Neutrophil (primary cell): ENCODE measurements at regions not wholly inside any gene's neighbourhood (a gene's known extent, or its start where the extent isn't known, plus 50 kb on each side); places are given as distances from the start of the nearest gene placed in this dataset.
"Not testable (repeated sequence)": the region's sequence is repeated elsewhere in the genome, so short reads cannot be mapped to it uniquely, and the experiment has no call there.

Experiments used
- H3K27ac ChIP-seq: fragments of 200-600 bp; sonication (generic); 2 replicates; pipeline ENCODE4 v1.5.1; 2016; ENCODE audit warnings: mild to moderate bottlenecking, moderate library complexity
- H3K27me3 ChIP-seq: fragments of 200-600 bp; sonication (generic); 2 replicates; pipeline ENCODE4 v1.6.0; 2016; ENCODE audit warnings: mild to moderate bottlenecking
- H3K36me3 ChIP-seq: fragments of 200-600 bp; sonication (generic); 2 replicates; pipeline ENCODE4 v1.5.1; 2017
- H3K4me1 ChIP-seq, 2 experiments: fragments of 200-600 bp in 1 of 2; sonication (generic) in 1 of 2; 1 replicate in 1 of 2; 2 replicates in 1 of 2; pipeline versions ENCODE4 v1.5.1 to v1.6.1; 2013 to 2016; ENCODE audit warnings: low read depth in 1 of 2, low read length in 1 of 2, mild to moderate bottlenecking in 1 of 2, moderate library complexity in 1 of 2; ENCODE audit not compliant: control insufficient read depth in 1 of 2, insufficient read depth in 1 of 2
- H3K4me3 ChIP-seq, 2 experiments: fragments of 200-600 bp in 1 of 2; sonication (generic) in 1 of 2; 1 replicate in 1 of 2; 2 replicates in 1 of 2; pipeline ENCODE4 v1.5.1; 2013 to 2016; ENCODE audit warnings: low read depth in 1 of 2, low read length in 1 of 2, mild to moderate bottlenecking in 1 of 2, moderate library complexity in 1 of 2
- H3K9me3 ChIP-seq: fragments of 200-600 bp; sonication (generic); 2 replicates; pipeline ENCODE4 v1.5.1; 2016
- CTCF ChIP-seq: fragments of 200-600 bp; sonication (generic); IDR thresholded peaks from 2 replicates; pipeline ENCODE4 v1.5.1; 2016; ENCODE audit warnings: antibody characterized with exemption

GRCh38 chr16:17002565-17002964 is 468.2 kb downstream of the XYLT1 start:
- H3K36me3 ChIP-seq = no peaks in the 10 kb centered on the region
- H3K27me3 ChIP-seq = no peaks in the 10 kb centered on the region
- no peak overlapping the region for H3K4me3 ChIP-seq
- TF ChIP-seq CTCF = no peak
- no peaks in the 10 kb centered on the region for H3K4me1 ChIP-seq
- no peak overlapping the region for H3K27ac ChIP-seq
- no peaks in the 10 kb centered on the region for H3K9me3 ChIP-seq

GRCh38 chr16:17005963-17006362 is 464.8 kb downstream of the XYLT1 start:
- not testable (repeated sequence) for H3K36me3 ChIP-seq, H3K27me3 ChIP-seq, H3K9me3 ChIP-seq, H3K4me3 ChIP-seq, H3K27ac ChIP-seq, H3K4me1 ChIP-seq

- H3K36me3 ChIP-seq = no peaks in the 10 kb centered on the region
- TF ChIP-seq CTCF = no peak
Observed at GRCh38 chr16:17011712-17012111, 459.0 kb downstream of the XYLT1 start.

GRCh38 chr16:17013038-17013437 is 457.7 kb downstream of the XYLT1 start:
- Histone ChIP-seq H3K9me3 (no peaks in the 10 kb centered on the region), H3K36me3 (no peaks in the 10 kb centered on the region), H3K27me3 (peaks cover 35% of the 10 kb centered on the region), H3K4me3 (no peak overlapping the region), H3K27ac (no peak overlapping the region), H3K4me1 (peaks cover 0 to 5% of the 10 kb centered on the region in 2 experiments)
- TF ChIP-seq CTCF = no peak

More at GRCh38 chr16:17011712-17012111, 459.0 kb downstream of the XYLT1 start:
- Histone ChIP-seq H3K4me3 (no peak overlapping the region), H3K27ac (no peak overlapping the region), H3K4me1 (peaks cover 0 to 5% of the 10 kb centered on the region in 2 experiments), H3K27me3 (peaks cover 35% of the 10 kb centered on the region), H3K9me3 (no peaks in the 10 kb centered on the region)

GRCh38 chr16:17014484-17015121 is 456.2 kb downstream of the XYLT1 start:
- TF ChIP-seq CTCF = no peak
- H3K36me3 ChIP-seq = no peaks in the 10 kb centered on the region
- peaks cover 0 to 5% of the 10 kb centered on the region in 2 experiments for H3K4me1 ChIP-seq
- no peak overlapping the region for H3K27ac ChIP-seq
- no peak overlapping the region for H3K4me3 ChIP-seq
- peaks cover 35% of the 10 kb centered on the region for H3K27me3 ChIP-seq
- no peaks in the 10 kb centered on the region for H3K9me3 ChIP-seq

GRCh38 chr16:17015702-17016101 is 455.1 kb downstream of the XYLT1 start:
- no peak for TF ChIP-seq CTCF
- no peaks in the 10 kb centered on the region for H3K9me3 ChIP-seq
- H3K36me3 ChIP-seq = no peaks in the 10 kb centered on the region
- H3K27me3 ChIP-seq = peaks cover 39% of the 10 kb centered on the region
- H3K27ac ChIP-seq = no peak overlapping the region
- H3K4me1 ChIP-seq = peaks cover 0 to 5% of the 10 kb centered on the region in 2 experiments
- no peak overlapping the region for H3K4me3 ChIP-seq
